NCI-H2171 treated with DMSO at 0.1 percent for 48 hours (cell line): ENCODE measurements at regions not wholly inside any gene's neighbourhood (a gene's known extent, or its start where the extent isn't known, plus 50 kb on each side); places are given as distances from the start of the nearest gene placed in this dataset.
"Not testable (repeated sequence)": the region's sequence is repeated elsewhere in the genome, so short reads cannot be mapped to it uniquely, and the experiment has no call there.

Experiments
- DNase-seq: peaks from one replicate; lab custom pipeline; 2025; lab: John Stamatoyannopoulos, UW

DNA sequence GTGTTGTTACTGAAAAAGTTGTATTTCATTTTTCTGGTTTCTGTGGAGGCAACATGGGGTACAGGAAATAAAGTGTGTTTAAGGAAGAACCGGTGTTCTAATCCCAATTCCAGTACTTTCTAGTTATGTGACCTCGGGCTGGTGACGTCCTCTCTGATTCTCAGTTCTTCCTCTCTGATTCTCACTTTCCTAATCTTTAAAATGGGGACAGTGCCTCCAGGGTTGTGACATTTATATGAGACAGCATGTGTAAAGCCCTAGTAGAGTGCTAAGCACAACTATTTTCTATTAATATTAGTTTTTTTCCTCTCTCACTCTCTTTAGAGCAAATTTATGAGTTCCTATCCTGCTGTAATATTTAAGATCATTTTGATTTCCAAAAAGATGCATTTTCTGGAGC is 50.9 kb upstream of the PTPDC1 start:
- no peak for DNase-seq

- DNase-seq, result no peak
Measured at GRCh38 chr9:94031946-94032345, 52.3 kb upstream of the PTPDC1 start.

GRCh38 chr9:94031380-94031779 is 52.9 kb upstream of the PTPDC1 start:
- DNase-seq, result no peak

GRCh38 chr9:94030318-94031179 is 53.7 kb upstream of the PTPDC1 start:
- DNase-seq, result peak; percentile 80

DNA sequence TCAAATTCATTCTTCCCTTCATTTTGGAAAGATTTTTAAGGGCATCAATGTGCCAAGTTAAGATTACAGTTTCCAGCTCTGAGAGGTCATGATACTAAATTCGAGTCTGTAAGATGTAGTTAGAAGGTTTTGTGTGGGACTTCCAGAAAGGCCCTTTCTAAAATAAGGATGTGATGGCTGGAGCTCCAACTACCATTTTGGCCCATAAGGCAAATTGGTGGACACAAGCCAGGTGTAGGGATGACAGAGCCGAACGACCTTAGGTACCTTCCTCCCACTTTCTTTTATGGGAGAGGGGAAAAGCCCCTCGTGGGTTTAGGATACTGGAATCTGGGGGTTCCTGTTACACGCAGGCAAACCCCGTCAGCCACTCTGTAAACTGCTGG is 54.3 kb upstream of the PTPDC1 start:
- no peak for DNase-seq

DNA sequence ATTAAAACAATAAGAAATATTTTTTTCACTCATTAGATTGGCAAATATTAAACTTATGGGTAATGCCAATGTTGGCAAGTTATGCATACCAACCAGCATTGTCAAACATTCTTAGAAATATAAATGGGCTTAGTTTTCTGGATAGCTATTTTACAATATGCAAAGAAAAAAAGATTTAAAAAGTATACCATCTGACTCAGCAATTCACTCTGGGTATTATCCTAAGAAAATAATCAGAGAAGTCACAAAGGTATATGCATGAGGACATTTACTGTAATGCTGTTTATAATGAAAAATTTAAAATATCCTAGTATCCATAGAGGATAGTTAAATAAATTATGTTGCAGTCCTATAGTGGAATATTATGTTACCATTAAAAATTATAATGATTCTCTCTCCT is 57.4 kb upstream of the PTPDC1 start:
- DNase-seq, result no peak

DNA sequence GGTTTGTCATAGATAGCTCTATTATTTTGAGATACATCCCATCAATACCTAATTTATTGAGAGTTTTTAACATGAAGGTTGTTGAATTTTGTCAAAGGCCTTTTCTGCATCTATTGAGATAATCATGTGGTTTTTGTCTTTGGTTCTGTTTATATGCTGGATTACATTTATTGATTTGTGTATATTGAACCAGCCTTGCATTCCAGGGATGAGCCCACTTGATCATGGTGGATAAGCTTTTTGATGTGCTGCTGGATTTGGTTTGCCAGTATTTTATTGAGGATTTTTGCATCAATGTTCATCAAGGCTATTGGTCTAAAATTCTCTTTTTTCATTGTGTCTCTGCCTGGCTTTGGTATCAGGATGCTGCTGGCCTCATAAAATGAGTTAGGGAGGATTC is 61.8 kb upstream of the PTPDC1 start:
- DNase-seq, result not testable (repeated sequence)

GRCh38 chr9:94020836-94021235 is 63.4 kb upstream of the PTPDC1 start:
- DNase-seq, result not testable (repeated sequence)

DNA sequence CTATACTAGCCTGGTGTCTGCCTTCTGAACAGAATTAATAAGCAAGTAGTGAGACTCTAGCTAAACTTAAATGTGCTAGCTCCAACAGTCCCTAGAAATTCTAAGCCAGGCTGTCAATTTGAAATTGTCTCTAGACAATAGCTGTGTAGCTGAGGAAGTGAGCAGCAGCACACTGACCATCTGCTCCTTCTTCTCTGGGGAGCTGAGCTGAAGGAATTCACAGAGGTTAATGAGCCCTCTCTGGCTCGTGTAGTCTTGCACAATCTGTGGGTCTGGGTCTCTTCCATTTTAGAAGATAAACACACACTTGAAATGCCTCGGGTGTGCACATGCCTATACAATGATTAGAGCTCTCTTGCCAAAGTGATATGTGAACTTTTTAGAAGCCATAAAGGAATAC is 63.5 kb upstream of the BARX1 start:
- peak; percentile 85 for DNase-seq

DNA sequence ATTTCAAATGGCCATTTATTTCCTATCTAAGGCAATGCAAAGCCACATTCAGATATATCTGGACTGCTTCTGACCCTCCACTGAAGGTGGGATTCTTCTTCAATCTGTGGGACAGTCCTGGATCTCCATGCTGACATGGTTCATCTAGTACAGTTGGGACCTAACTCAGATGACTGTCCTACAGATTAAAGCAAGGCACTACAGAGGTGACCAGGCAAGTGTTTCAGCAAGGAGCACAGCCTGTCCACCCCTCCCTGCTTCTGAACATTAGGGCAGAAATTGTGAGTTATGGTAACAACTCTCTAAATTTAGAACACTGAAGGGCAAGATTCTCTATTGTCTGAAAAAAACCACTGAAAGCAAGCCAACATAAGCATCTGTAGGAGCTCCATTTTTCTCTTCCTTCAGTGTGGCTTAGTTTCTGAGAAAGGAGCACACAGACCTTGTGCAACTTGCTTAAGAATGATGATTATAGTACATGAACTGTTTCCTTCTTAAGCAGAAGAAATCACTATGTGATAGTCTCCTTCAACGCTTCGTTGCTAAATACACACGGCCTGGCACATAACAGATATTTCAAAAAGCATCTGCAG is 62.9 kb upstream of the BARX1 start:
- DNase-seq, result no peak

GRCh38 chr9:94016744-94017143 is 61.6 kb upstream of the BARX1 start:
- DNase-seq, result no peak

GRCh38 chr9:94014920-94015319 is 59.8 kb upstream of the BARX1 start:
- peak; percentile 4 for DNase-seq

DNA sequence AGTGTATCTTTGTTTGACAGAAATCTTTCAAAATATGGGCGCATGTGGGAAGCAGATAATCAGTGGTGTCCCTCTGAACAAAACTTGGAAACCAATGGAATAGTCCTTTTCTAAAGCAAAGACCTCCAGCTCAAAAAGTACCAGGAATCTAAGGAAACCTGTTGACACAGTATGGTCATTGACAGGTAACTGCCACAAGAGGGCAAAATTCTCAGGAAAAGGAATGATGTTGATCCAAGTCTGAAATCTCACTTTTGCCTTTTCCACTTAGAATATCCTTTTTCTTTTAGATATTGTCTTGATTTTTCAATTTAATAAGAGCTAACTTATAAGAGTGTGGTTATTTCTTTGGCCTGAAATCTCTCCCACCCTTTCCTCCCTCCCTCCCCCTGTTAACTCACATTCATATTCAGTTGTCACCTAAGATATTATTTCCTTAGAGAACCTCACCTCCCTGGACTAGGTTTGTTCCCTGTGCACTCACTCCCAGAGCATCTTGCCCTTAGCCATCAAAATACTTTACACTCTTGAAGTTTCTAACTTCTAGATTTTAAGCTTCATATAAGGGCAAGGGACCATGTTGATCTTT is 59.0 kb upstream of the BARX1 start:
- DNase-seq, result peak; percentile 26

DNA sequence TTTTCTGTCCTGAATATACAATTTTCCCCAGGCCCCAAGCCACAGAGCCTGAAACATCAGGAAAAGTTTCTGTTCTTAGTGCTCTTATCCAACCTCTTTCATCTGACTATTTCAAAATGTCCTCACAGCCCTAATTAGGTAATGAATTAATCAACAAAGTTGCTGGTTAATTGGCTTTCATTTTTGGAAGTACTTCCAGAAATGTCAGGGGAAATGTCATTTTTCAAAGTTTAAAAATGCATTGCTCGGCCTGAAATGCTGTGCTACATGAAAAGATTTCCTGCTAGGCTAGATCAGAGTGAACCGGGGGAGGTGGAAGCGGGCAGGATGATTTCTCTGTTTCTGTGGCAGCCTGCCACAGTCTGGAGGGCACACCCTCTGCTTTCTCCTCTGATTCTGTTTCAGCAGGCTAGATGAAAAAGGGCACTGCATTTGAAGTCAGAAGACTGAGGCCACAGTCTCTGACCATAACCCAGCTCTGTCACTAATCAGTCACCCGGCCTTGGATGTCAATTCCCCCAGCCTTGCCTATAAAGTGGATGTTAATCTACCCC is 55.9 kb upstream of the BARX1 start:
- DNase-seq, result no peak

- DNase-seq, result no peak
Measured at GRCh38 chr9:94005272-94005901, 50.2 kb upstream of the BARX1 start.
